GM21786 (cell line): ENCODE measurements at regions not wholly inside any gene's neighbourhood (a gene's known extent, or its start where the extent isn't known, plus 50 kb on each side); places are given as distances from the start of the nearest gene placed in this dataset.

Experiments
- ATAC-seq: cut with Tn5 transposase; IDR thresholded peaks from one replicate; pipeline ENCODE4 v1.9.1; 2021; ENCODE audit not compliant: unreplicated experiment

- no peak for ATAC-seq
These were observed 492.5 kb upstream of the TGFBR2 start for GRCh38 chr3:30113906-30114305.

- ATAC-seq = no peak
These were observed 491.5 kb upstream of the TGFBR2 start for GRCh38 chr3:30114918-30115317.

GRCh38 chr3:30122359-30122758 is 484.0 kb upstream of the TGFBR2 start:
- ATAC-seq = no peak

GRCh38 chr3:30123224-30123623 is 483.2 kb upstream of the TGFBR2 start:
- no peak for ATAC-seq

GRCh38 chr3:30123755-30124154 is 482.6 kb upstream of the TGFBR2 start:
- no peak for ATAC-seq

GRCh38 chr3:30124435-30125370 is 481.7 kb upstream of the TGFBR2 start:
- no peak for ATAC-seq

GRCh38 chr3:30129765-30130164 is 476.6 kb upstream of the TGFBR2 start:
- no peak for ATAC-seq

GRCh38 chr3:30130391-30130790 is 476.0 kb upstream of the TGFBR2 start:
- ATAC-seq = no peak

- ATAC-seq = no peak
These were observed 475.2 kb upstream of the TGFBR2 start for GRCh38 chr3:30131191-30131590.

GRCh38 chr3:30135190-30135589 is 471.2 kb upstream of the TGFBR2 start:
- ATAC-seq = no peak

- ATAC-seq = no peak
These were observed 467.1 kb upstream of the TGFBR2 start for GRCh38 chr3:30139283-30139682.

- no peak for ATAC-seq
These were observed 465.9 kb upstream of the TGFBR2 start for GRCh38 chr3:30140356-30141075.

GRCh38 chr3:30141178-30141581 is 465.2 kb upstream of the TGFBR2 start:
- ATAC-seq = no peak

- ATAC-seq = no peak
These were observed 464.5 kb upstream of the TGFBR2 start for GRCh38 chr3:30141927-30142326.

- no peak for ATAC-seq
These were observed 463.5 kb upstream of the TGFBR2 start for GRCh38 chr3:30142946-30143345.

- ATAC-seq = no peak
These were observed 461.1 kb upstream of the TGFBR2 start for GRCh38 chr3:30145281-30145680.

- ATAC-seq = no peak
These were observed 459.4 kb upstream of the TGFBR2 start for GRCh38 chr3:30146978-30147377.

- no peak for ATAC-seq
These were observed 451.5 kb upstream of the TGFBR2 start for GRCh38 chr3:30154853-30155252.

- ATAC-seq = no peak
These were observed 450.6 kb upstream of the TGFBR2 start for GRCh38 chr3:30155755-30156154.

GRCh38 chr3:30156586-30157498 is 449.6 kb upstream of the TGFBR2 start:
- no peak for ATAC-seq

- ATAC-seq = no peak
These were observed 445.0 kb upstream of the TGFBR2 start for GRCh38 chr3:30161375-30161774.
